H9 (cell line): ENCODE measurements at regions not wholly inside any gene's neighbourhood (a gene's known extent, or its start where the extent isn't known, plus 50 kb on each side); places are given as distances from the start of the nearest gene placed in this dataset.

ENCODE experiments used
- DNase-seq: peaks from one replicate; pipeline ENCODE4 v3.0.0-alpha.2; 2017
- H2AFZ ChIP-seq: one replicate; pipeline ENCODE4 v1.6.1; 2013; ENCODE audit warnings: mild to moderate bottlenecking, low read length, control low read depth, moderate library complexity
- H2AK5ac ChIP-seq: 2 replicates; pipeline ENCODE4 v1.6.1; 2013; ENCODE audit warnings: low read length, control low read depth, mixed read lengths; ENCODE audit not compliant: insufficient read length
- H2BK120ac ChIP-seq: one replicate; pipeline ENCODE4 v1.6.1; 2013; ENCODE audit warnings: low read depth, mild to moderate bottlenecking, low read length, control low read depth, inconsistent platforms; ENCODE audit not compliant: poor library complexity, severe bottlenecking
- H2BK12ac ChIP-seq: 2 replicates; pipeline ENCODE4 v1.6.1; 2013; ENCODE audit warnings: low read length, control low read depth, mixed read lengths, low read depth; ENCODE audit not compliant: insufficient read length
- H2BK15ac ChIP-seq: 2 replicates; pipeline ENCODE4 v1.6.1; 2013; ENCODE audit warnings: low read depth, low read length, control low read depth
- H2BK20ac ChIP-seq: one replicate; pipeline ENCODE4 v1.6.1; 2013; ENCODE audit warnings: low read depth, mild to moderate bottlenecking, low read length, control low read depth, inconsistent platforms; ENCODE audit not compliant: poor library complexity, severe bottlenecking
- H2BK5ac ChIP-seq: 2 replicates; pipeline ENCODE4 v1.6.1; 2013; ENCODE audit warnings: low read length, control low read depth, mixed read lengths; ENCODE audit not compliant: insufficient read length
- H3K14ac ChIP-seq: 2 replicates; pipeline ENCODE4 v1.6.1; 2013; ENCODE audit warnings: low read length, control low read depth; ENCODE audit not compliant: insufficient read depth
- H3K18ac ChIP-seq: 2 replicates; pipeline ENCODE4 v1.6.1; 2013; ENCODE audit warnings: low read depth, mild to moderate bottlenecking, mixed read lengths, low read length, control low read depth; ENCODE audit not compliant: insufficient read length
- H3K23ac ChIP-seq: 2 replicates; pipeline ENCODE4 v1.6.1; 2013; ENCODE audit warnings: low read length, control low read depth, mixed read lengths, low read depth; ENCODE audit not compliant: insufficient read length
- H3K23me2 ChIP-seq: 2 replicates; pipeline ENCODE4 v1.6.1; 2013; ENCODE audit warnings: low read depth, mild to moderate bottlenecking, mixed read lengths, low read length, control low read depth; ENCODE audit not compliant: insufficient read length, poor library complexity, severe bottlenecking
- H3K27ac ChIP-seq: 2 replicates; pipeline ENCODE4 v1.5.1; 2013; ENCODE audit warnings: low read length, control low read depth, mixed read lengths, low read depth; ENCODE audit not compliant: insufficient read length
- H3K27me3 ChIP-seq: 2 replicates; pipeline ENCODE4 v1.6.1; 2013; ENCODE audit warnings: low read length, control low read depth, inconsistent platforms; ENCODE audit not compliant: insufficient read depth
- H3K4ac ChIP-seq: 2 replicates; pipeline ENCODE4 v1.6.1; 2013; ENCODE audit warnings: low read depth, mild to moderate bottlenecking, control low read depth, inconsistent platforms, low read length, moderate library complexity
- H3K4me1 ChIP-seq: 2 replicates; pipeline ENCODE4 v1.6.1; 2013; ENCODE audit warnings: low read length, control low read depth, inconsistent platforms; ENCODE audit not compliant: insufficient read depth
- H3K4me2 ChIP-seq: 2 replicates; pipeline ENCODE4 v1.6.1; 2013; ENCODE audit warnings: low read length, control low read depth, mixed read lengths; ENCODE audit not compliant: insufficient read length, insufficient read depth
- H3K56ac ChIP-seq: 2 replicates; pipeline ENCODE4 v1.6.1; 2013; ENCODE audit warnings: low read depth, mild to moderate bottlenecking, mixed read lengths, low read length, control low read depth; ENCODE audit not compliant: insufficient read length
- H3K79me1 ChIP-seq: 2 replicates; pipeline ENCODE4 v1.6.1; 2013; ENCODE audit warnings: low read depth, mild to moderate bottlenecking, moderate library complexity, low read length, control low read depth, inconsistent platforms; ENCODE audit not compliant: insufficient read depth, poor library complexity, severe bottlenecking
- H3K79me2 ChIP-seq: 2 replicates; pipeline ENCODE4 v1.6.1; 2013; ENCODE audit warnings: low read length, control low read depth, inconsistent platforms; ENCODE audit not compliant: insufficient read depth
- H3K9ac ChIP-seq: 2 replicates; pipeline ENCODE4 v1.6.1; 2013; ENCODE audit warnings: low read length, control low read depth, mixed read lengths; ENCODE audit not compliant: insufficient read length; ENCODE audit errors: extremely low read depth
- H3K9me3 ChIP-seq: one replicate; pipeline ENCODE4 v1.6.1; 2013; ENCODE audit warnings: low read depth, low read length, inconsistent platforms; ENCODE audit not compliant: control insufficient read depth
- H3T11ph ChIP-seq: one replicate; pipeline ENCODE4 v1.6.1; 2013; ENCODE audit warnings: mild to moderate bottlenecking, low read length, control low read depth, inconsistent platforms
- H4K20me1 ChIP-seq: one replicate; pipeline ENCODE4 v1.6.1; 2013; ENCODE audit not compliant: control insufficient read depth, insufficient read length, insufficient read depth
- H4K5ac ChIP-seq: 2 replicates; pipeline ENCODE4 v1.6.1; 2013; ENCODE audit warnings: low read depth, mild to moderate bottlenecking, mixed read lengths, low read length, control low read depth; ENCODE audit not compliant: insufficient read length
- H4K8ac ChIP-seq: replicated peaks from 2 replicates; pipeline ENCODE4 v1.6.1; 2013; ENCODE audit warnings: low read length, control low read depth, mixed read lengths, low read depth; ENCODE audit not compliant: insufficient read length
- H4K91ac ChIP-seq: 2 replicates; pipeline ENCODE4 v1.6.1; 2013; ENCODE audit warnings: low read depth, mild to moderate bottlenecking, moderate library complexity, mixed read lengths, low read length, control low read depth; ENCODE audit not compliant: insufficient read length
- H3K27ac Mint-ChIP-seq, 3 experiments: 2 replicates in 2 of 3; 3 replicates in 1 of 3; pipeline ENCODE4 v1.8.0; 2020 to 2021; ENCODE audit warnings: mixed read lengths in 3 of 3, mild to moderate bottlenecking in 1 of 3, moderate library complexity in 1 of 3
- H3K27me3 Mint-ChIP-seq: 2 replicates; pipeline ENCODE4 v1.8.0; 2021; ENCODE audit warnings: low read depth, mild to moderate bottlenecking, moderate library complexity, mixed read lengths
- H3K36me3 Mint-ChIP-seq, 3 experiments: 2 replicates in 2 of 3; 3 replicates in 1 of 3; pipeline ENCODE4 v1.8.0; 2020 to 2021; ENCODE audit warnings: low read depth in 3 of 3, mixed read lengths in 3 of 3; ENCODE audit not compliant: insufficient read depth in 1 of 3
- H3K4me1 Mint-ChIP-seq, 2 experiments: 2 replicates each; pipeline ENCODE4 v1.8.0; 2020; ENCODE audit warnings: mixed read lengths in 2 of 2
- H3K4me3 Mint-ChIP-seq, 2 experiments: 2 replicates in 1 of 2; 3 replicates in 1 of 2; pipeline ENCODE4 v1.8.0; 2020 to 2021; ENCODE audit warnings: mild to moderate bottlenecking in 2 of 2, mixed read lengths in 2 of 2, moderate library complexity in 1 of 2
- H3K9me3 Mint-ChIP-seq, 2 experiments: 2 replicates in 1 of 2; 3 replicates in 1 of 2; pipeline ENCODE4 v1.8.0; 2020; ENCODE audit warnings: mild to moderate bottlenecking in 2 of 2, mixed read lengths in 2 of 2, moderate library complexity in 1 of 2
- WGBS: extraction: QIAGEN DNeasy Blood & Tissue Kit; methylation state at CpG from one replicate; pipeline ENCODE4 v1.1.7; 2013; ENCODE audit warnings: missing lambda C conversion rate, low lambda C conversion rate, mixed read lengths; ENCODE audit not compliant: insufficient read length; ENCODE audit errors: extremely low coverage; 5-methylcytosine and 5-hydroxymethylcytosine counted together
- TF ChIP-seq, protein P1 (sequence below): fragments of 200-600 bp; sonication (generic); conservative IDR thresholded peaks from 3 replicates; pipeline ENCODE4 v1.8.0; 2021; ENCODE audit warnings: antibody characterized with exemption, mild to moderate bottlenecking

DNA sequence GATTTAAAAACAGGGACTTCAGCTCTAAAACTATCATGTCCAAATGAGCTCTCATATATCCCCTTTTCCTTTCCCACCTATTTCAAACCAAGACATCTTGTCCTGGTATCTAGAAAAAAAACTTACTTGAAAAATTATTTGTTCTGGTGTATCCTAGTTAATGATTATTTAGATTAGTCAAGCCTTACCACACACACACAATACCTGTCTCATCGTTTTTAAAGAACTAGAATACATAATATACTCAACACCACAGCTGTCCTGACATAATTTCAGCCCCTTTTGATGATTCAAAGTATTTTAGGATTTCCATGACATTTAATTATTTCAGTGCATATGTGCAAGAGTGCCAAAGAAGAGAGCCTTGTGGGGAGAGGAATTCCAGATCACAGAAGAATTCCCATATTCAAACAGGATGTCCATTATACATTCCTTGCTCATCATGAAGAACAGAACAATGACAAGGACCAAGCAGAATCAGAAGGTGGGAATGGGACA, 233.7 kb downstream of the SMARCA2 start:
- Mint-ChIP-seq H3K4me3 (no peak overlapping the region), H3K4me1 (peaks cover 6 to 16% of the 10 kb centered on the region in 2 experiments; a peak in 3 of 4 replicates)
- H3K4ac ChIP-seq = no peak overlapping the region

More for the DNA sequence above, 233.7 kb downstream of the SMARCA2 start:
- no peak overlapping the region for H3K56ac ChIP-seq
- H4K8ac ChIP-seq = no peak overlapping the region
- no peak overlapping the region for H4K91ac ChIP-seq
- no peak overlapping the region for H3T11ph ChIP-seq
- no peaks in the 10 kb centered on the region for H3K79me2 ChIP-seq
- H3K4me1 ChIP-seq = no peaks in the 10 kb centered on the region
- H3K23me2 ChIP-seq = no peaks in the 10 kb centered on the region
- no peak overlapping the region for H2AFZ ChIP-seq
- no peak for DNase-seq
- peaks cover 23 to 25% of the 10 kb centered on the region in 2 experiments for H3K9me3 Mint-ChIP-seq
- H3K79me1 ChIP-seq = no peaks in the 10 kb centered on the region
- no peak overlapping the region for H3K18ac ChIP-seq
- H3K27me3 ChIP-seq = no peaks in the 10 kb centered on the region
- no peak overlapping the region for H2BK15ac ChIP-seq
- no peaks in the 10 kb centered on the region; the same call in 1 of the 2 replicates for H3K27me3 Mint-ChIP-seq
- H3K14ac ChIP-seq = no peak overlapping the region
- no CpG with 5 or more reads among the region's 1 CpG for WGBS
- no peak overlapping the region for H3K4me2 ChIP-seq
- no peak overlapping the region for H2AK5ac ChIP-seq
- no peak overlapping the region for H2BK120ac ChIP-seq
- H2BK20ac ChIP-seq = no peak overlapping the region
- TF ChIP-seq, protein P1, sequence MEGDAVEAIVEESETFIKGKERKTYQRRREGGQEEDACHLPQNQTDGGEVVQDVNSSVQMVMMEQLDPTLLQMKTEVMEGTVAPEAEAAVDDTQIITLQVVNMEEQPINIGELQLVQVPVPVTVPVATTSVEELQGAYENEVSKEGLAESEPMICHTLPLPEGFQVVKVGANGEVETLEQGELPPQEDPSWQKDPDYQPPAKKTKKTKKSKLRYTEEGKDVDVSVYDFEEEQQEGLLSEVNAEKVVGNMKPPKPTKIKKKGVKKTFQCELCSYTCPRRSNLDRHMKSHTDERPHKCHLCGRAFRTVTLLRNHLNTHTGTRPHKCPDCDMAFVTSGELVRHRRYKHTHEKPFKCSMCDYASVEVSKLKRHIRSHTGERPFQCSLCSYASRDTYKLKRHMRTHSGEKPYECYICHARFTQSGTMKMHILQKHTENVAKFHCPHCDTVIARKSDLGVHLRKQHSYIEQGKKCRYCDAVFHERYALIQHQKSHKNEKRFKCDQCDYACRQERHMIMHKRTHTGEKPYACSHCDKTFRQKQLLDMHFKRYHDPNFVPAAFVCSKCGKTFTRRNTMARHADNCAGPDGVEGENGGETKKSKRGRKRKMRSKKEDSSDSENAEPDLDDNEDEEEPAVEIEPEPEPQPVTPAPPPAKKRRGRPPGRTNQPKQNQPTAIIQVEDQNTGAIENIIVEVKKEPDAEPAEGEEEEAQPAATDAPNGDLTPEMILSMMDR = no peak
- H3K23ac ChIP-seq = no peak overlapping the region
- no peak overlapping the region for H3K27ac ChIP-seq
- peaks cover 12 to 37% (median 20%) of the 10 kb centered on the region in 3 experiments for H3K36me3 Mint-ChIP-seq
- H3K9ac ChIP-seq = no peak overlapping the region
- H2BK12ac ChIP-seq = no peak overlapping the region
- H3K9me3 ChIP-seq = peaks cover 5% of the 10 kb centered on the region
- H4K20me1 ChIP-seq = no peaks in the 10 kb centered on the region
- H2BK5ac ChIP-seq = no peak overlapping the region
- H4K5ac ChIP-seq = no peak overlapping the region
- no peak overlapping the region; a peak in 1 of 7 replicates for H3K27ac Mint-ChIP-seq
